Stimulated activated CD8-positive, alpha-beta memory T cell treated with anti-CD3 and anti-CD28 coated beads, Interleukin-12 subunit alpha, Interleukin-12 subunit beta, amount 100 ng/mL, for 24 hours (primary cell): ENCODE measurements at regions not wholly inside any gene's neighbourhood (a gene's known extent, or its start where the extent isn't known, plus 50 kb on each side); places are given as distances from the start of the nearest gene placed in this dataset.
"Not testable (repeated sequence)": the region's sequence is repeated elsewhere in the genome, so short reads cannot be mapped to it uniquely, and the experiment has no call there.

ENCODE experiments used
- DNase-seq: peaks from one replicate; pipeline ENCODE4 v3.0.0-alpha.2; 2020; ENCODE audit errors: extremely low read depth

- DNase-seq, result no peak
Observed at GRCh38 chr3:170651260-170651845, 65.5 kb upstream of the SLC7A14 start.

GRCh38 chr3:170650557-170650956 is 64.7 kb upstream of the SLC7A14 start:
- not testable (repeated sequence) for DNase-seq

GRCh38 chr3:170644711-170645110 is 58.8 kb upstream of the SLC7A14 start:
- DNase-seq, result no peak

- no peak for DNase-seq
Observed at GRCh38 chr3:170643831-170644230, 58.0 kb upstream of the SLC7A14 start.

GRCh38 chr3:170642882-170643601 is 57.2 kb upstream of the SLC7A14 start:
- DNase-seq, result no peak

GRCh38 chr3:170641510-170642236 is 55.8 kb upstream of the SLC7A14 start:
- DNase-seq, result no peak

GRCh38 chr3:170640737-170641171 is 54.9 kb upstream of the SLC7A14 start:
- no peak for DNase-seq

GRCh38 chr3:170638988-170639387 is 53.1 kb upstream of the SLC7A14 start:
- DNase-seq, result no peak

- no peak for DNase-seq
Observed at GRCh38 chr3:170637306-170637705, 51.4 kb upstream of the SLC7A14 start.

GRCh38 chr3:170636400-170636973 is 50.6 kb upstream of the SLC7A14 start:
- no peak for DNase-seq
